Fibroblast of peridontal ligament (primary cell): ENCODE measurements at regions not wholly inside any gene's neighbourhood (a gene's known extent, or its start where the extent isn't known, plus 50 kb on each side); places are given as distances from the start of the nearest gene placed in this dataset.
A peak's percentile ranks its signal among the peaks of the same experiment; 100 is the strongest.
"Not testable (repeated sequence)": the region's sequence is repeated elsewhere in the genome, so short reads cannot be mapped to it uniquely, and the experiment has no call there.

Experiments used
- DNase-seq: peaks from one replicate; pipeline ENCODE4 v3.0.0-alpha.2; 2010; ENCODE audit errors: extremely low read depth

DNA sequence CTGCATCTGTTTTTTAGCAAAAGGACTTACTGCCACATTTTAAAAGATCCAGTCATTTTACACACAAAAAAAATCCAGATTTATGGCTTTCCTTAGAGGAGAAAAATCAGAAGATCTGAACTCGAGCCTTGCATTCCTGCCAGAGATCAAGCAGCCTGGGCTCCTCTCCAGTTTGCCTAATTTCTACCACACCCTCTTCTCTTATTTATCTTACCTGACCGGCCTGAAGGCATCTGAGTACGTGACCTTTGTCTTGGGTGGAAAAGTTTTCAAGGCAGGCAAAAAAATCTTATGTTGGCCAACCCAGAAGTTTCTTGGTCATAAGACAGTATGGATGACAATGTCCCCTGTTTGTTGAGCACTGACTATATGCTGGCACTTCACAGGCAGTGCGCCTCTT lies 60.3 kb downstream of the CHRD start:
- DNase-seq, result no peak

DNA sequence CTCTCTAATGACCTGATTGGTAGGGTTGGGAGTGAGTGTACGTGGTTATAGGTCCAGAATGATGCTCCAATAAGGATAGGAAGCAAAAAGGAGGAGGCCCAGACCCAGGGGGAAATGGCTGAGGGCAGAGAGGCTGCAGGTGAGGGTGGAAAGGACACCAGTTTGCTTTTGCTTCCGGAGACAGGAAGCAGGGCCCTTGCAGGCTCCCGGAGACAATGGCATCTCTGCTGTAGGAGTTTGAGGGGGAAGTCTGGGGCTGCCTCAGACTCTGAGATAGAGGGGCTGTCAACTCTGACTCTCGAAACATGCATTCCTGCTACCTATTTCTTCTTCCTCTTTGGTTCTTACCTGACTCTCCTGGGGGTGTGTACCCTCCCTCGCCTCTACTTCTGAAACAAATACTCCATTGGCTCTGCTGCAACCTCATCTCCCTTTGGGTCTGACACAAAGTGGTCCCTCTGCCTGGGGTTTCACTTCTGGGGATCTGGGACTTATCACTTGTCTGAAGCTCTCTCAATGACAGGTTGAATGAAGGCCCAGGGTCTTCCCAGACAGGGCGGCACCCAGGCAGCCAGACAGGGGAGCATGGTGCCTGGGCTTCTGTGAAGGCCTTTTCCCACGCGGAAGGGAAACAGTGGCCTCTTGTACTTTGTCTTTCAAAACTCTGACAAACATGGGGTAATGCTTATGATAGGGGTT lies 61.5 kb downstream of the CHRD start:
- DNase-seq, result no peak

- no peak for DNase-seq
These were observed 63.5 kb downstream of the CHRD start for GRCh38 chr3:184443364-184443763.

DNA sequence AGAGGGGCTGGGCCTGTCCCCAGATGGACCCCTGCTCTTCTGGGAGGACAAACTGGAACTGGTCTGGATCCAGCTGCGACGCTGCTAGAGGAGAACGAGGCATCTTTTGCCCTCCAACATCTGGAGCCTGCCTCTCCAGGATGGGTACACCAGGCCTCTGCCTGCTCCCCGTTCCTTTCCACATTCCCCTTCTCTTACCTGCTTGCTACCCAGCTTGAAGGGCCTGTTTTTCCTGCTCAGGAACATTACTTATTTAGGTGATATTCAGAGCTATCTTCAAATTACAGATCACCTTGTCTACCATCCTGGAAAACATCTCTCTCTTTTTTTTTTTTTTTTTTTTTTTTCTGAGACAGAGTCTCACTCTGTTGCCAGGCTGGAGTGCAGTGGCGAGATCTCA lies 64.0 kb downstream of the CHRD start:
- no peak for DNase-seq

- peak; percentile 43 for DNase-seq
These were observed 68.7 kb downstream of the CHRD start for GRCh38 chr3:184448321-184449160.

GRCh38 chr3:184449161-184449515 lies 69.3 kb downstream of the CHRD start:
- no peak for DNase-seq

- no peak for DNase-seq
These were observed 70.7 kb downstream of the CHRD start for GRCh38 chr3:184450547-184450946.

- no peak for DNase-seq
These were observed 73.4 kb downstream of the CHRD start for GRCh38 chr3:184453296-184453695.

- no peak for DNase-seq
These were observed 76.1 kb downstream of the CHRD start for GRCh38 chr3:184455991-184456390.

- DNase-seq, result no peak
These were observed 76.6 kb downstream of the CHRD start for GRCh38 chr3:184456476-184456875.

DNA sequence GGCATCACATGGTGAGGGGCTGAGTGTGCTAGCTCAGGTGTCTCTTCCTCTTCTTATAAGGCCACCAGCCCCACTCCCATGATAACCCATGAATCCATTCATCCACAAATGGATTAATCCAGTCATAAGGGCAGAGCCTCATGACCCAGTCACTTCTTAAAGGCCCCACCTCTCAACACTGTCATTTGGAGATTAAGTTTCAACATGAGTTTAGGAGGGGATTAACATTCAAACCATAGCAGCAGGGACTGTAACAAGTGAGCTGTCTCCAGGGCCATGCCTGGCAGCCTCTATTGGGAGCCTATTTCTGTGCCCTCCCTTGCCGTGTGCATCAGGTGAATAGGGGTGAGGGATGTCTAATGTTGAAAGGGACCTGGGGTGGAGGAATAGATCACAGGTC lies 77.5 kb downstream of the CHRD start:
- no peak for DNase-seq

- DNase-seq, result not testable (repeated sequence)
These were observed 78.0 kb downstream of the CHRD start for GRCh38 chr3:184457784-184458377.

- peak; percentile 40 for DNase-seq
These were observed 79.5 kb downstream of the CHRD start for GRCh38 chr3:184459355-184459754.

GRCh38 chr3:184460276-184460675 lies 80.4 kb downstream of the CHRD start:
- no peak for DNase-seq

DNA sequence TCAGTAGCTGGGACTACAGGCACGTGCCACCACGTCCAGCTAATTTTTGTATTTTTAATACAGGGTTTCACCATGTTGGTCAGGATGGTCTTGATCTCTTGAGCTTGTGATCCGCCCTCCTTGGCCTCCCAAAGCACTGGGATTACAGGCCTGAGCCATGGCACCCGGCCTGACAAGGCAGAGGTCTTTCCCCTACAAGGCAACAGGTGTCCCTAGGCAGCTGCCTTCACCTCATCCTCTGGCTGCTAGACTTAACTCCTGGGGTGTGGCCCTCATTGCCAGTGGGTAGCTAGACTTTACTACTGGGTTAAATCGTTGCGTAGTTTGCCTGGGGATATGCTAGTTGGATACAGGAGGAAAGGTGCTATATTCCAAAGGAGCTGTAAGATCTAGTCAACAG lies 81.4 kb downstream of the CHRD start:
- no peak for DNase-seq

GRCh38 chr3:184465883-184466412 lies 86.1 kb downstream of the CHRD start:
- DNase-seq, result no peak

GRCh38 chr3:184466413-184466960 lies 86.6 kb downstream of the CHRD start:
- peak; percentile 10 for DNase-seq

GRCh38 chr3:184467171-184467570 lies 87.3 kb downstream of the CHRD start:
- no peak for DNase-seq

DNA sequence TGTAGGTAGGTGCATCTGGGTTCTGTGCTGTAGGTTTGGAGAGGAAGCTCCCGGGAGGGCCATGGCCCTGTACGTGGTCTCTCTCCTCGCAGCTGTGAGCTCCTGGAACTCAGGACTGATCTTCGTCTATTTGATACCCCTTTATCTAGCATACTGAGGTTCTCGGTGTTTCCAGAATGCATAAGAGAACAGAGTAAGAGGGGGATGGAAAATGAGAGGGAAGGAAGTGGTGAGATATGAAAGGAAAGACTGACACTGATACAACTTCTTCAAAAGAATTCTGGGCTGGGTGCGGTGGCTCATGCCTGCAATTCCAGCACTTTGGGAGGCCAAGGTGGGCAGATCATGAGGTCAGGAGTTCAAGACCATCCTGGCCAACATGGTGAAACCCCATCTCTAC lies 90.7 kb downstream of the CHRD start:
- DNase-seq, result no peak

GRCh38 chr3:184471439-184471838 lies 90.1 kb upstream of the EPHB3 start:
- DNase-seq, result no peak

- DNase-seq, result no peak
These were observed 88.7 kb upstream of the EPHB3 start for GRCh38 chr3:184472723-184473428.

- no peak for DNase-seq
These were observed 86.7 kb upstream of the EPHB3 start for GRCh38 chr3:184474897-184475296.
